GM19035 (cell line): ENCODE measurements at regions not wholly inside any gene's neighbourhood (a gene's known extent, or its start where the extent isn't known, plus 50 kb on each side); places are given as distances from the start of the nearest gene placed in this dataset.
"Not testable (repeated sequence)": the region's sequence is repeated elsewhere in the genome, so short reads cannot be mapped to it uniquely, and the experiment has no call there.

Source experiments
- ATAC-seq: cut with Tn5 transposase; IDR thresholded peaks from one replicate; pipeline ENCODE4 v1.9.1; 2021; ENCODE audit not compliant: unreplicated experiment

- no peak for ATAC-seq
These were observed 108.9 kb upstream of the BARHL2 start for GRCh38 chr1:90826024-90826423.

DNA sequence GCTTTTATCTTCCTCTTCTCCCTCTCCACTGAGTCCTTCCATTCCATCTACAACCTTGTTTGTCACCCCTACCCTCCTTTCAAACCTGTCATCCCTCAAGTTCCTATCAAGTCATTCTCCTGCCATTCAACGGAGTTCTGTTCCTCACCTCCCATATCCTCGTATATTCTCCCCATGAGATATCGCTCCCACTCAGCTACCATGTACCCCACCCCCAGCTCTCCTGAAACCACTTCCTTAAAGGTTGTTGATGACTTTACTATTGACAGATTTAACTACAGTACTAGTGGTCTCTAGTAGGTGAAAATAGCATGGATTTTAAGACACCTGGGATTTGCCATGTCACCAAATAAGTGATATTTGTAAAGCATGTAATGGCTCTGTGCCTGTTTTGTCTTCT, 107.4 kb upstream of the BARHL2 start:
- no peak for ATAC-seq

DNA sequence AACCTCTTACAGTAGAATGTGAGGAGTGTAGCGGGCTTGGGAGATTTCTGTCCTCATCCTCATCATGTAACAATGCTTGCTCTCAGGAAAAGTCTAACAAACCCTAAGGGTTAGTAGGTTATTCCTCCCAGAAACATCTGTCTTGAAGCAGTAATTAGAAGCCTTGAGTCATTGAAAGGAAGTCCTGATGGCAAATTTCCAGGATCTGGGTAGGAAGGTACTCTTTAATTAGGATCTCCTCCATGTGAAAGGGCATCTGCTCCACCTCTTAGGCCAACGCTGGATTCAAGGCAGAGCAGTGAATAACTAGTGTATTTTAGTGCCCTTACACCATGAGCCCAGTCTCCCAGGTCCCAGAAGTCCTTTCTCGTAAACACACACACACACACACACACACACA, 106.6 kb upstream of the BARHL2 start:
- no peak for ATAC-seq

DNA sequence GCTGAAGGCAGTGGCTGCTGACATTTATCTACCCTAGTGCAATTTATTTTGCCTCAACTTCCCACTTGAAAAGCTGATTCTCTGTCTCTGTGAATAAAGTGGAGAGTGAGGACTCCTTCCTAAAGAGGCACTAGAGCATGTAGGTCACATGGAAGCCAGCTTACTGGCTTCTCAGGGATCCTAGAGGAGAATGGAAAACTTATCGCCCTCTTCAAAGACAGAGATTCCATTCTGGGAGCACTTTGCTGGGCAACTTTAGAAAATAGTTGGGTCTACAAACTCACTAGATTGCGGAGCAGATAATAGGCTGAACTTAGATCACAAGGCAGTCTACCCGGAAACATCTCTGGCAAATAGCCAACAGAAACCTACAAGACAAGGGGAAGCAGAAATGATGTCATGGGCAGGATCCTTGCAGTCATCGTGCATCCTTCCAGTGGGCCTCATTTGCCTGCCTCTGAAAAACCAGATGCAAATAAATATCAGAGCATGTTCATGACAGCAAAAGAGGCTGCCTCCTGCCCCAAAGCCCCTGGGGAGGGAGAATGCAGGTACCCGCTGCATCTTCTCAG, 104.8 kb upstream of the BARHL2 start:
- ATAC-seq: no peak

DNA sequence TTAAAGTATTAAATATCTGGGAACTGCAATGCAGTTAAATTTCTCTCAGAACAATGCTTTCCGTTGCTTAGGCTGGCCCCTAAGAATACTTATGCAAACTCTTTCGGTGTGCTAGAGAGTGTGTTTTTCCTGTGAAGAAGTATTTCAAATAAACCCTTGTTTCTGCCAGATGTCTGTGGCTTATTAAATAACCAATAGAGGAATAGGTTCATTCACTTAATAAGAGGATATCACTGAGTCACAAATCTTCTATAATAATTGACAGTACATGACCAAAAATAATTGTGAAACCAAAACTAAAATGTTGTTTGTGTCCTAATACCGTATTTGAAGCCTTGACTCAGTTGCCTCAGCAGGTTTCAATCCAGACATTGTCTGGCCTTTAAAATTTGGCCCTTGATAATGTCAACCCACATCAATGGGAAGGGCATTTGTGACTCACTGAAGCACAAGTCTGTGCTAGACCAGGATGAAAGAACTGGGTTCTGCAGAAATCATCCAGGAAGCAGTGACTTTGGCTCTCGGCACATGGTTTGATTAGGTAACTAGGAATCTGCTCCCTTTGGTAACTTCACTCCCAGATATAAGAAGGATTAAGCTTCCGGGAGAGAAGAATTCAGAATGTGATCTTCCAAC, 104.2 kb upstream of the BARHL2 start:
- ATAC-seq: no peak

DNA sequence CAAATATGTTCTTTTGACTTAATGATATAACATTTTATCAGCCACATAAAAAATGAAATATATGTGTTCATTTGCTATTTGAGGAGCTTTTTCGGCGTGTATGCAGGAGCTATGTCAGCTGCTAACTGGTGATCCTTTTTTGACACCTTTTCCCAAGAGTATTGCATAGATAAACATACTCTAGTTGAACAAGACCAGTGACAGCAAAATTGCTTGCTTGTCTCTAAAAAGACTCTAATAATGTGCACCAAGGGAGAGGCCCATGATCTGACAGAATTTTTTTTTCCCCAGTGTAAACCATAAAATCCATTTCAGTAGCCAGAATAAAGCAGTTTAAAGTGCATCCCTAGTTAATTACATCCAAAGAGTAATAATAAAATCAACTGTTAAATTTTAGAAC, 103.6 kb upstream of the BARHL2 start:
- ATAC-seq: no peak

- ATAC-seq: no peak
These were observed 100.3 kb upstream of the BARHL2 start for GRCh38 chr1:90817399-90817798.

DNA sequence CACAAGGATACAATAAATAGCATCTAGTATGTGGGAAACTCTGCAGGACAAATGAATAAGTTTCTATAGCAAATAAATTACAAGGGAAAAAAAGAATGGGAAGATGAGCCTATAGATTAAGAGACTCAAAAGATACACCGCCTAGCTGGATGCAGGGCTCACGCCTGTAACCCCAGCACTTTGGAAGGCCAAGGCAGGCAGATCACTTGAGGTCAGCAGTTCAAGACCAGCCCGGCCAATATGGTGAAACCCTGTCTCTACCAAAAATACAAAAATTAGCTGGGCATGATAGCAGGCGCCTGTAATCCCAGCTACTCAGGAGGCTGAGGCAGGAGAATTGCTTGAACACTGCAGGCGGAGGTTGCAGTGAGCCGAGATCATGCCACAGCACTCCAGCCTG, 95.1 kb upstream of the BARHL2 start:
- ATAC-seq: not testable (repeated sequence)

DNA sequence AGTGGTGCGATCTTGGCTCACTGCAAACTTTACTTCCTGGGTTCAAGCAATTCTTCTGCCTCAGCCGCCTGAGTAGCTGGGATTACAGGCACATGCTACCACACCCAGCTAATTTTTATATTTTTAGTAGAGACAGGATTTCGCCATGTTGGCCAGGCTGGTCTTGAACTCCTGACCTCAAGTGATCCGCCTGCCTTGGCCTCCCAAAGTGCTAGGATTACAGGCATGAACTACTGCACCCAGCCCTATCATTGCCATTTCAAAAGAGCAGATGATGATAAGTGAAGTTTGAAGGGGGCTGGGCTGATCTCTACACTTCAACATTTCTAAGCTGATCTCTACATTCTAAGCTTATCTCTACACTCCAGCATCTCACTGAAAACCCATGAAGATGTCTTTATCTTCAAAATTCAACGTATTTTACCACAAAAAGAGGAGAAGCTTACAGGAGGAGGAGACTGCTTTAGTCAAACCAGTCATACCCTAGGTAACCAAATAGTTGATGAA, 94.4 kb upstream of the BARHL2 start:
- ATAC-seq: not testable (repeated sequence)

DNA sequence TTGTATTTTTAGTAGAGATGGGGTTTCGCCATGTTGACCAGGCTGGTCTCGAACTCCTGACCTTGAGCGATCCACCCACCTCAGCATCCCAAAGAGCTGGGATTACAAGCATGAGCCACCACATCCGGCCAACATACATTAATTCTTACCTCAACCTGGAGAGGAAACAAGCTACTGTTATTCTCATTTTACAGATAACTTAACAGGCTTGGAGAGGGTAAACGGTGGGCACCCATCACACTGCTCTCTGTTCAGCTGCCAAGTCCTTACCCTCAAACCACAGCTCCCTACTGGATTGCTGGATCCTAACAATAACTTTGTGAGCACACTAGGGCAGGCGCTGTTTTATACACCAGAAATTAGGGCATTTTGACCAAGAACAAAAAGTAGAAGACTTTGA, 93.6 kb upstream of the BARHL2 start:
- ATAC-seq: no peak

- ATAC-seq: no peak
These were observed 92.9 kb upstream of the BARHL2 start for GRCh38 chr1:90809996-90810395.

GRCh38 chr1:90809093-90809492, 92.0 kb upstream of the BARHL2 start:
- no peak for ATAC-seq

DNA sequence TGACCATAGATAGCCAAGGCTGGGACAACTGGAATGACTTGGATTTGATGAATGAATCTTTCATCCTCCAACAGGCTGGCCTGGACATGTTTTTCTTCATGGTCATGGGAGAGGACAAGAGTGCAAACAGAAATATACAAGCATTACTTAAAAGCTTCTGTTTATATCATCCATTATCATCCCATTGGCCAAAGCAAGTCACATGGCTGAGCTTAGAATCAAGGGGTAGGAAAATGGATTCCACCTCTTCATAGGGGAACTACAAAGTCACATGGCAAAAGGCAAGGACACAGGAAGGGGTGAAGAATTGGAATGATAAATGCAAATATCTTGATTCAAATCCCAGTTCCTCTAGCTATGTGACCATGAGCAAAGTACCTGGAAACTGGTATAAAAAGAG, 90.2 kb upstream of the BARHL2 start:
- ATAC-seq: no peak

DNA sequence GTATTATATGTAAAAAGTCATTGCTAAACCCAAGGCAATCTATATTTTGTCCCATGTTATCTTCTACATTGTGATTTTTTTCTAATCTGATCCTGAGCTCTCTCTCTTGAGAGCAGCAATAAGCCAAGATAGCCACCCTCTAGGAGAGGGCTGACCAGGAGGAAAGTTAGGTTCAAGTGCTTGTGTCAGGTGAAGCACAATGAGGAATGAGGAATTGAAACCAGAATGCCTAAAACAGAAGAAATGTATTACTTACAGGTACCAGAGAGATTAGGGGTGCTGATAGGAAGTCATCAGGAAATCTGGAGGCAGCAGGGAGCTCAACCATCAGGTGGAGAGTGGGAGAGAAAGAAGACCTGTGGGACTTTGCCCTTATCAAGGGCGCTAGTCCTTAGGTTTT, 85.5 kb upstream of the BARHL2 start:
- ATAC-seq: no peak

- no peak for ATAC-seq
These were observed 83.1 kb upstream of the BARHL2 start for GRCh38 chr1:90800012-90800717.

DNA sequence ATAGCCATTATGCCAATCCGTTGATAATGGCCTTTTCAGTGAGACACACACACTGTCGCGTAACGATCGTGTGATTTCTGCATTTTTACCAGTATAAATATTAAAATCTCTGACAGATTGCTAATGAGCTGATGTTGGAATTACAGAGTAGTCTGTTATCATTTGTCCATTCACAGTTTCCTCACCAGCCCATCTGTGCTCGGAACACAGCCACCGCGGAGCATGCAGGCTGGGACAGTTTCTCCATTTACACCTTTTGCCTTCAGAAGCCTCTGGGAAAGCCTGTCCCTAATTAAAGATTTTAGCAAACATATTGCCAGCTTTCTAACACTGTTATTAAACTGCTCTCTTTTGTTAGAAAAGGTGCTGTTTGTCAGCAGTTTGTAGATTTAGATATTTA, 82.2 kb upstream of the BARHL2 start:
- no peak for ATAC-seq

DNA sequence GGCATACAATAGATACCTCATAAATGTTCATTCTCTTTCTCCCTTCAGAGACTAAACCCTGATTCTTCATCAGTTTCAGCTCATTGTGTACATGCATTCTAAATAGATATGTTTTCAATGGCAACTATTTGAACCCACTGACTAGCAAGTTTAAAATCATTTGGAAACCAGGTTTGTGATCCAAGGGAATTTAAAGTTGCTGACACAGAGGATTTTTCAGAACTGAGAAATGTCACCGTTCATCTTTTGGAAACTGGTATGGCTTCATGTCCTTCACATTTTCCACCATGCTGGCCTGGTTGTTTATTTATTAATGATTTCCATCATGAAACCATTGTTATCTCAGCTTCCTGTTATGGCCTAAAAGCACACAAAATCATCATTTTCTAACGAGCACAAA, 81.8 kb upstream of the BARHL2 start:
- ATAC-seq: no peak

- ATAC-seq: no peak
These were observed 81.2 kb upstream of the BARHL2 start for GRCh38 chr1:90798344-90798743.

DNA sequence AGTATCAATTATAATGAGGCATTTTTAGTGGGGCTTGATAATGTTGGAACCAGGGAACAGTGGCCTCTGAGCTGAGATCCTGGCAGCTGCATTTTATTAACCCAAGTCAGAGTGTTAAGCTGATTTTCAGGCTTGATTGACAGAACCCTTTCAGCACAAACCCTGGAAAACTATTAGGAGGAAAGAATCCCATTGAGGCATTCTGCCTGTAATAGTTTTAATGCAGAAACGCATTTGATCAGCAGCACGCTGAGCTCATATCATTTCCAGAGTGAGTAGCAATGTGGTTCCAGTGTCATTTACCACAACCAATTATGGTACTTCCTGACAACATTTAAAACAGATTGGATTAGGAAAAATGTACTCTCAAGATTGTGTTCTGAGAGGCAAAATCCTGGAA, 78.3 kb upstream of the BARHL2 start:
- ATAC-seq: no peak

GRCh38 chr1:90786709-90787108, 69.6 kb upstream of the BARHL2 start:
- no peak for ATAC-seq

DNA sequence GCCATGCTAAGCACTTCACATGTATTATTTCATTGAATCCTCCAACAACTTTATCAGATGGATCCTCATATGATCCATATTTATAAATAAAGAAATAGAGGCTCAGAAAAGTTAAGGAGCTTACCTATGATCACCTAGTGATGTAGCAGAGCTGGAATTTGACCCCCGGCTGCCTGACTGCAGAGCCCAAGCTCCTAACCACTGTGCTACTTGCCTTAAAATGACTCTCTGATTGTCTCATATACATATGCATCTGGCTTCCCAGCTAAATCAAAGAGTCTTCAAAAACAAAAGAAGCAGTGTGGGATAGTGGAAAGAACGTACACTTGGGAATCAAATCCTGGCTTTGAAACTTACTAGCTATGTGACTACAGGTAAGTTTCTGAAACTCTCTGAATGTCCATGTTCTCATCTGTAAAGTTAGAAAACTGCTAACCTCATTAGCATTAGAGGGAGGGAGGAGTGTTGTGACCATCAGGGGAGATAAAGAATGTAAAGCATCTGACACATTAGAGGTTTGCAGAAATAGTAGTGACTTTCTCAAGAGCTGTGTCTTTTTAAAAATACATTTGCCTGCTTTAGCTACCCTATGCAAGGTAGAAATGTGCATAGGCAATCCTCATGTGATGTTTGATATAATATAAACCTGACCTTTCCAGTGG, 67.2 kb upstream of the BARHL2 start:
- no peak for ATAC-seq

DNA sequence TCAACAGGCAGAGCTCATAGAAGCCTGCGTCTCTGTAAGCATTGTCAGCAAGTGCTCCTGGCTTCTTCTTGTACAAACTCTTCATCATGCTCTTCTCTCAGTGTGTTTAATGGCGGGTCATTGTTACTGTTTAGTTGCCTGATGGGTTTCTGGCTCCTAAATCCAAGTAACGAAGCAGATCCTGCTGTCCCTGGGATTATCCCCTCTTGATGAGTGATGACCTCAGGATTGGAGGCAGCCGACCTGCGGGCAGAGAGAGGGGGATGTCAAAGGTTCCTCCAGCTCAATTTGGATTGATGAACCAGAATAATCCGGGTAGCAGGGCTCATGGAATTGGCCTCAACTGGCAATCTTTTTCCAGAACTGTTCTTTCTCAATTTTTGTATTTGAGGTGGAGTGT, 66.1 kb upstream of the BARHL2 start:
- ATAC-seq: no peak
